T-cell (primary cell): ENCODE measurements at regions not wholly inside any gene's neighbourhood (a gene's known extent, or its start where the extent isn't known, plus 50 kb on each side); places are given as distances from the start of the nearest gene placed in this dataset.

ENCODE experiments used
- ATAC-seq, 4 experiments: fragments of 200-7000 bp in 3 of 4; fragments of 150-1000 bp in 1 of 4; cut with Tn5 transposase; replicated peaks in 1 of 4; 1 replicate in 3 of 4; 2 replicates in 1 of 4; pipeline ENCODE4 v1.10.0; 2021; ENCODE audit warnings: moderate library complexity in 3 of 4, mild to moderate bottlenecking in 2 of 4, moderate number of reproducible peaks in 1 of 4
- CTCF ChIA-PET, 2 donors: fragments of 300-600 bp; sonication (Branson Sonifier 250); formaldehyde crosslinking; loops; one replicate each; lab custom pipeline; 2022; ENCODE audit warnings: antibody characterized with exemption in 2 of 2; lab: Charles Lee
- POLR2A ChIA-PET, 2 donors: fragments of 300-600 bp; sonication (Branson Sonifier 250); formaldehyde crosslinking; loops; one replicate each; lab custom pipeline; 2022; ENCODE audit warnings: antibody characterized with exemption in 2 of 2; lab: Charles Lee
- DNase-seq, 35 experiments: peaks; one replicate each; pipeline versions ENCODE4 v3.0.0 to v3.0.0-alpha.2; 2013 to 2023
- H3K27ac ChIP-seq: one replicate; pipeline ENCODE4 v1.5.1; 2013; ENCODE audit warnings: low read length
- H3K27me3 ChIP-seq, 2 experiments: replicated peaks in 1 of 2; 1 replicate in 1 of 2; 2 replicates in 1 of 2; pipeline versions ENCODE4 v1.6.1 to v1.7.0; 2013; ENCODE audit warnings: low read length in 1 of 2, mixed read lengths in 1 of 2; ENCODE audit not compliant: control insufficient read depth in 2 of 2, insufficient read depth in 2 of 2; ENCODE audit errors: extremely low read depth in 1 of 2
- H3K36me3 ChIP-seq, 2 donors: 1 replicate in 1 of 2; 2 replicates in 1 of 2; pipeline versions ENCODE4 v1.6.1 to v1.7.0; 2013; ENCODE audit warnings: low read length in 1 of 2; ENCODE audit not compliant: control insufficient read depth in 2 of 2, insufficient read depth in 1 of 2; ENCODE audit errors: extremely low read depth in 1 of 2
- H3K4me1 ChIP-seq, 2 experiments: 1 replicate in 1 of 2; 2 replicates in 1 of 2; pipeline versions ENCODE4 v1.6.1 to v1.7.0; 2013; ENCODE audit warnings: low read length in 2 of 2, mixed read lengths in 1 of 2; ENCODE audit not compliant: insufficient read depth in 2 of 2, control insufficient read depth in 1 of 2; ENCODE audit errors: extremely low read depth in 1 of 2
- H3K4me3 ChIP-seq, 2 donors: 1 replicate in 1 of 2; 2 replicates in 1 of 2; pipeline versions ENCODE4 v1.5.1 to v1.7.0; 2013; ENCODE audit warnings: mild to moderate bottlenecking in 2 of 2, low read length in 1 of 2, moderate library complexity in 1 of 2; ENCODE audit not compliant: control insufficient read depth in 1 of 2; ENCODE audit errors: extremely low read depth in 1 of 2
- H3K9me3 ChIP-seq: 2 replicates; pipeline ENCODE4 v1.7.0; 2013
- H3K27ac Mint-ChIP-seq, 2 donors: one replicate each; pipeline ENCODE4 v1.8.0; 2020 to 2021; ENCODE audit warnings: mild to moderate bottlenecking in 2 of 2, mixed read lengths in 2 of 2
- H3K27me3 Mint-ChIP-seq, 2 donors: one replicate each; pipeline ENCODE4 v1.8.0; 2021 to 2022; ENCODE audit warnings: mixed read lengths in 2 of 2
- H3K36me3 Mint-ChIP-seq: one replicate; pipeline ENCODE4 v1.8.0; 2021; ENCODE audit warnings: mixed read lengths
- H3K4me1 Mint-ChIP-seq, 3 donors: one replicate each; pipeline ENCODE4 v1.8.0; 2020 to 2022; ENCODE audit warnings: mixed read lengths in 3 of 3, mild to moderate bottlenecking in 1 of 3
- H3K4me3 Mint-ChIP-seq, 3 donors: one replicate each; pipeline ENCODE4 v1.8.0; 2020 to 2022; ENCODE audit warnings: mild to moderate bottlenecking in 3 of 3, mixed read lengths in 3 of 3, moderate library complexity in 3 of 3
- H3K9me3 Mint-ChIP-seq, 3 donors: one replicate each; pipeline ENCODE4 v1.8.0; 2020 to 2022; ENCODE audit warnings: mixed read lengths in 3 of 3
- WGBS: methylation state at CpG from one replicate; pipeline ENCODE4 v1.1.5; 2013; ENCODE audit warnings: missing lambda C conversion rate; ENCODE audit not compliant: insufficient coverage; 5-methylcytosine and 5-hydroxymethylcytosine counted together

GRCh38 chr4:53764761-53765490, 173.6 kb upstream of the LNX1 start:
- POLR2A ChIA-PET: no interaction called here
- DNase-seq: no peak
- no peak overlapping the region for H3K27ac ChIP-seq
- Mint-ChIP-seq H3K27ac (no peak overlapping the region), H3K27me3 (peaks cover 0 to 4% of the 10 kb centered on the region in 2 donors), H3K9me3 (peaks cover 5 to 14% (median 6%) of the 10 kb centered on the region in 3 donors), H3K4me1 (no peaks in the 10 kb centered on the region), H3K4me3 (no peak overlapping the region), H3K36me3 (no peaks in the 10 kb centered on the region)
- no peak overlapping the region for H3K4me3 ChIP-seq
- WGBS: no CpG with 5 or more reads among the region's 3 CpGs
- no peaks in the 10 kb centered on the region for H3K36me3 ChIP-seq
- CTCF ChIA-PET: no interaction called here
- no peaks in the 10 kb centered on the region for H3K27me3 ChIP-seq
- no peak for ATAC-seq
- H3K9me3 ChIP-seq: no peaks in the 10 kb centered on the region
- H3K4me1 ChIP-seq: no peaks in the 10 kb centered on the region

GRCh38 chr4:53763813-53764597, 172.7 kb upstream of the LNX1 start:
- no peaks in the 10 kb centered on the region for H3K4me1 ChIP-seq
- H3K4me3 Mint-ChIP-seq: no peak overlapping the region
- no peak overlapping the region for H3K27ac ChIP-seq
- no peaks in the 10 kb centered on the region for H3K27me3 ChIP-seq
- ChIA-PET CTCF (interaction anchor here in 1 of 2 donors (0.5 kb wide), 1 partner anchor 225 kb away, joined by 3 read pairs; no protein-coding TSS in a partner anchor), POLR2A (no interaction called here)
- DNase-seq (no peak), ATAC-seq (no peak)
- H3K4me3 ChIP-seq: no peak overlapping the region
- H3K36me3 ChIP-seq: no peaks in the 10 kb centered on the region
- H3K27ac Mint-ChIP-seq: no peak overlapping the region
- H3K9me3 ChIP-seq: no peaks in the 10 kb centered on the region
- peaks cover 5 to 14% (median 6%) of the 10 kb centered on the region in 3 donors for H3K9me3 Mint-ChIP-seq
- H3K27me3 Mint-ChIP-seq: peaks cover 0 to 4% of the 10 kb centered on the region in 2 donors
- H3K4me1 Mint-ChIP-seq: no peaks in the 10 kb centered on the region
- WGBS: 49% methylated on average over 2 of the region's 5 CpGs
- H3K36me3 Mint-ChIP-seq: no peaks in the 10 kb centered on the region

GRCh38 chr4:53755656-53756055, 164.4 kb upstream of the LNX1 start:
- no peak overlapping the region for H3K27ac ChIP-seq
- H3K9me3 ChIP-seq: peaks cover 3% of the 10 kb centered on the region
- no peaks in the 10 kb centered on the region for H3K36me3 ChIP-seq
- no peak overlapping the region for H3K4me3 ChIP-seq
- ChIA-PET POLR2A (no interaction called here), CTCF (no interaction called here)
- Mint-ChIP-seq H3K9me3 (peaks cover 9 to 20% (median 9%) of the 10 kb centered on the region in 3 donors), H3K27me3 (peaks cover 4 to 8% of the 10 kb centered on the region in 2 donors), H3K36me3 (no peaks in the 10 kb centered on the region), H3K4me1 (no peaks in the 10 kb centered on the region), H3K27ac (no peak overlapping the region), H3K4me3 (no peak overlapping the region)
- no peaks in the 10 kb centered on the region for H3K27me3 ChIP-seq
- no peak for DNase-seq
- no CpG with 5 or more reads among the region's 1 CpG for WGBS
- no peak for ATAC-seq
- no peaks in the 10 kb centered on the region for H3K4me1 ChIP-seq

DNA sequence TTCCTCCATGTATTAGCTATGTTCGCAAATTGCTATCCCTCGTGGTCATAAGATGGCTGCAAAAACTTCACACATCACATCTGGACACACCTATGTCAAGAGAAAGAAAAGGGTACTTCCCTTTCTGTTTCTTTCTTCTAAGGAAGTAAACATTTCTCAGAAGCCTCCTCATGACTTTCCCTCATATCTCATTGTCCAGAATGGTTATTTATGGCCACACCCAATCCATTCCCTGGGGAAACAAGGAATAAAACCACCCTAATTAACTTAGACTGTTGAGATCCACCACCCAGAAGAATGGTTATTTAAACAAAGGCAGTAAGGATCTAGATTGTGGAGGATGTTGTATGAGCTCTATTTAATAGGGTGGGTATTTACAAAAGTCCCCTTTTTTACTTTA, 160.8 kb upstream of the LNX1 start:
- Mint-ChIP-seq H3K27ac (no peak overlapping the region), H3K9me3 (peaks cover 9 to 19% (median 9%) of the 10 kb centered on the region in 3 donors), H3K36me3 (no peaks in the 10 kb centered on the region), H3K27me3 (peaks cover 8 to 16% of the 10 kb centered on the region in 2 donors), H3K4me3 (no peak overlapping the region), H3K4me1 (no peaks in the 10 kb centered on the region)
- ATAC-seq: no peak
- Histone ChIP-seq H3K9me3 (peaks cover 3% of the 10 kb centered on the region), H3K36me3 (no peaks in the 10 kb centered on the region), H3K27me3 (peaks cover 0 to 3% of the 10 kb centered on the region in 2 experiments), H3K4me3 (no peak overlapping the region), H3K27ac (no peak overlapping the region), H3K4me1 (no peaks in the 10 kb centered on the region)
- POLR2A ChIA-PET: no interaction called here
- WGBS: 60% methylated on average over 1 of the region's 2 CpGs
- CTCF ChIA-PET: no interaction called here
- DNase-seq: no peak

- no peaks in the 10 kb centered on the region for H3K4me1 Mint-ChIP-seq
- DNase-seq (peak in 3 of 35 experiments; percentile 0 to 25 (median 0)), ATAC-seq (no peak)
- no peak overlapping the region for H3K4me3 ChIP-seq
- peaks cover 9 to 20% of the 10 kb centered on the region in 2 donors for H3K27me3 Mint-ChIP-seq
- H3K4me1 ChIP-seq: no peaks in the 10 kb centered on the region
- no peak overlapping the region for H3K4me3 Mint-ChIP-seq
- H3K9me3 Mint-ChIP-seq: no peaks in the 10 kb centered on the region
- H3K36me3 Mint-ChIP-seq: no peaks in the 10 kb centered on the region
- no peaks in the 10 kb centered on the region for H3K36me3 ChIP-seq
- WGBS: 30% methylated on average over 1 of the region's 2 CpGs
- no peak overlapping the region for H3K27ac Mint-ChIP-seq
- H3K9me3 ChIP-seq: no peaks in the 10 kb centered on the region
- ChIA-PET CTCF (interaction anchor here in 1 of 2 donors (0.6 kb wide), 1 partner anchor 572 kb away, joined by 6 read pairs; no protein-coding TSS in a partner anchor), POLR2A (no interaction called here)
- H3K27me3 ChIP-seq: peaks cover 0 to 3% of the 10 kb centered on the region in 2 experiments
- no peak overlapping the region for H3K27ac ChIP-seq
Measured at GRCh38 chr4:53748328-53748772, 157.1 kb upstream of the LNX1 start.

DNA sequence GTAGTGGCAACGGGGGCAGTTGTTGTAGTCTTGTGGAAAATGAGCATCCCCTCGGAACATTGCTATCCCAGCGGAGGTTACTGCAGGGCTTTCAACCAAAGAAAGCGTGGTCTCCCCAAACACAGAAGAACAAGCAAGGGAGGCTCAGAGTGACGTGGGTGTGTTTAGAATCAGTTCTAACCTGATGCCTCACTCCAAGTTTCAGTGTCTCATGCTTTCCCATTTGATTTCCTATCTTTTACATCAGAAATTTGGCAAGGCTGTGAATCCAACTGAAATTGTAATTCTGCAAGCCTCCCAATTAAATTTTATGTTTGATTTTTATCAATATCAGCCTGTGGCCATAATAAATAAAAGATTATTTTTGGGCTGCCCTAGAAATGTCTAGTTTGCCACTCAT, 156.1 kb upstream of the LNX1 start:
- H3K4me3 Mint-ChIP-seq: no peak overlapping the region
- no peak for ATAC-seq

More for the DNA sequence above, 156.1 kb upstream of the LNX1 start:
- Mint-ChIP-seq H3K4me1 (no peaks in the 10 kb centered on the region), H3K9me3 (no peaks in the 10 kb centered on the region), H3K27ac (no peak overlapping the region), H3K27me3 (peaks cover 9 to 17% of the 10 kb centered on the region in 2 donors), H3K36me3 (no peaks in the 10 kb centered on the region)
- peaks cover 0 to 3% of the 10 kb centered on the region in 2 experiments for H3K27me3 ChIP-seq
- POLR2A ChIA-PET: no interaction called here
- H3K4me3 ChIP-seq: no peak overlapping the region
- H3K9me3 ChIP-seq: no peaks in the 10 kb centered on the region
- no peak overlapping the region for H3K27ac ChIP-seq
- no peaks in the 10 kb centered on the region for H3K36me3 ChIP-seq
- H3K4me1 ChIP-seq: no peaks in the 10 kb centered on the region
- WGBS: 100% methylated on average over 1 of the region's 5 CpGs
- DNase-seq: no peak
- CTCF ChIA-PET: no interaction called here
